ENCODE measurements at regions not wholly inside any gene's neighbourhood (a gene's known extent, or its start where the extent isn't known, plus 50 kb on each side); places are given as distances from the start of the nearest gene placed in this dataset.

- TF ChIP-seq CTCF (IDR thresholded peaks at IDR 0.05) (no peak), POLR2A (IDR thresholded peaks at IDR 0.05) (no peak)
Observed at GRCh38 chr1:54462597-54463258, 56.5 kb upstream of the SSBP3 start.

Data from testis (tissue), 2 donors.